ENCODE measurements at regions not wholly inside any gene's neighbourhood (a gene's known extent, or its start where the extent isn't known, plus 50 kb on each side); places are given as distances from the start of the nearest gene placed in this dataset.

DNA sequence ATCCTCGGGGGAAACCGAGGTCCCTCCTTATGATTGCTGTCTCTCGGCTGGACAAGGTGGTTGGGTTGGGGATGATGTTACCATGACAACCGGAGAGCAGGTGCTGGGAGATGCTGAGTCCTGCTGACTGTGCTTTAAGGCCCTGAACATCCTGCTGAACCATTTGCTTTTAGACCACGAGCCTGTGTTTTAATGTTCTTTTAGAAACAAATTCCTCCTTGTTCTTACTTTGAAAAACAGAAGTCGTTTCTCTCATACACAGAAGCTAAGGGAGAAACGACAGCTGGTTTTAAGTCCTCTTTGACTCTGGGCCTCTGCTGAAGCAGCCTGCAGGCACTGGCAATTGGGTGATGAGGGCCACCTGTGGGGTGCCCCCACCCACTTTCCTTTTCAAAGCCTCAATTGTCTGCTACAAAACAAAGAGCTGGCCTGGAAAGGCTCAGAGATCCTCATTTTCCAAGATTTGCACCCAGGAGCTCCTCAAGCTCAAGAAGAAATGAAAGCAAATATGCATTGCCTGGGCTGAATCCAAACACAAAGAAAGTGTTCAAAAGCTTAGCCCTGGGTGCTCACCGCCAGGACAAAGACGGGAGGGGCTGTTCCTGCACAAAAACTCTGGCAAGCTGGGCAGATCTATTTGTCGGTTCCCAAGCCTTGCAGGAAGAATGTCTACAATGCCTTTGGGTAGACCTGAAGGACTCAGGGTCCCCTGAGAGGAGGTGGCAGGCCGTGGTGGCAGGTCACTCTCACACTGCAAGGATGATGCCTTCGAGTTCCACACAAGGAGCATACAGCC, 90.0 kb upstream of the CLMN start:
- TF ChIP-seq, protein P1, sequence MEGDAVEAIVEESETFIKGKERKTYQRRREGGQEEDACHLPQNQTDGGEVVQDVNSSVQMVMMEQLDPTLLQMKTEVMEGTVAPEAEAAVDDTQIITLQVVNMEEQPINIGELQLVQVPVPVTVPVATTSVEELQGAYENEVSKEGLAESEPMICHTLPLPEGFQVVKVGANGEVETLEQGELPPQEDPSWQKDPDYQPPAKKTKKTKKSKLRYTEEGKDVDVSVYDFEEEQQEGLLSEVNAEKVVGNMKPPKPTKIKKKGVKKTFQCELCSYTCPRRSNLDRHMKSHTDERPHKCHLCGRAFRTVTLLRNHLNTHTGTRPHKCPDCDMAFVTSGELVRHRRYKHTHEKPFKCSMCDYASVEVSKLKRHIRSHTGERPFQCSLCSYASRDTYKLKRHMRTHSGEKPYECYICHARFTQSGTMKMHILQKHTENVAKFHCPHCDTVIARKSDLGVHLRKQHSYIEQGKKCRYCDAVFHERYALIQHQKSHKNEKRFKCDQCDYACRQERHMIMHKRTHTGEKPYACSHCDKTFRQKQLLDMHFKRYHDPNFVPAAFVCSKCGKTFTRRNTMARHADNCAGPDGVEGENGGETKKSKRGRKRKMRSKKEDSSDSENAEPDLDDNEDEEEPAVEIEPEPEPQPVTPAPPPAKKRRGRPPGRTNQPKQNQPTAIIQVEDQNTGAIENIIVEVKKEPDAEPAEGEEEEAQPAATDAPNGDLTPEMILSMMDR (conservative IDR thresholded peaks at IDR 0.05; ENCODE audit: low read depth in 2 of 2): no peak
- no peak for TF ChIP-seq EZH2 (IDR thresholded peaks at IDR 0.05; ENCODE audit: low read depth, unreplicated experiment)
- TF ChIP-seq JUNB (IDR thresholded peaks at IDR 0.05; ENCODE audit: unreplicated experiment): no peak
- no peak for TF ChIP-seq POLR2AphosphoS5 (IDR thresholded peaks at IDR 0.05; ENCODE audit: low read depth)
- TF ChIP-seq, protein P2, sequence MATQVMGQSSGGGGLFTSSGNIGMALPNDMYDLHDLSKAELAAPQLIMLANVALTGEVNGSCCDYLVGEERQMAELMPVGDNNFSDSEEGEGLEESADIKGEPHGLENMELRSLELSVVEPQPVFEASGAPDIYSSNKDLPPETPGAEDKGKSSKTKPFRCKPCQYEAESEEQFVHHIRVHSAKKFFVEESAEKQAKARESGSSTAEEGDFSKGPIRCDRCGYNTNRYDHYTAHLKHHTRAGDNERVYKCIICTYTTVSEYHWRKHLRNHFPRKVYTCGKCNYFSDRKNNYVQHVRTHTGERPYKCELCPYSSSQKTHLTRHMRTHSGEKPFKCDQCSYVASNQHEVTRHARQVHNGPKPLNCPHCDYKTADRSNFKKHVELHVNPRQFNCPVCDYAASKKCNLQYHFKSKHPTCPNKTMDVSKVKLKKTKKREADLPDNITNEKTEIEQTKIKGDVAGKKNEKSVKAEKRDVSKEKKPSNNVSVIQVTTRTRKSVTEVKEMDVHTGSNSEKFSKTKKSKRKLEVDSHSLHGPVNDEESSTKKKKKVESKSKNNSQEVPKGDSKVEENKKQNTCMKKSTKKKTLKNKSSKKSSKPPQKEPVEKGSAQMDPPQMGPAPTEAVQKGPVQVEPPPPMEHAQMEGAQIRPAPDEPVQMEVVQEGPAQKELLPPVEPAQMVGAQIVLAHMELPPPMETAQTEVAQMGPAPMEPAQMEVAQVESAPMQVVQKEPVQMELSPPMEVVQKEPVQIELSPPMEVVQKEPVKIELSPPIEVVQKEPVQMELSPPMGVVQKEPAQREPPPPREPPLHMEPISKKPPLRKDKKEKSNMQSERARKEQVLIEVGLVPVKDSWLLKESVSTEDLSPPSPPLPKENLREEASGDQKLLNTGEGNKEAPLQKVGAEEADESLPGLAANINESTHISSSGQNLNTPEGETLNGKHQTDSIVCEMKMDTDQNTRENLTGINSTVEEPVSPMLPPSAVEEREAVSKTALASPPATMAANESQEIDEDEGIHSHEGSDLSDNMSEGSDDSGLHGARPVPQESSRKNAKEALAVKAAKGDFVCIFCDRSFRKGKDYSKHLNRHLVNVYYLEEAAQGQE (IDR thresholded peaks at IDR 0.05; ENCODE audit: unreplicated experiment): no peak
- TF ChIP-seq CREB1 (CRISPR knock-in tag; IDR thresholded peaks at IDR 0.05; ENCODE audit: low read depth): no peak
- TF ChIP-seq, protein P3, sequence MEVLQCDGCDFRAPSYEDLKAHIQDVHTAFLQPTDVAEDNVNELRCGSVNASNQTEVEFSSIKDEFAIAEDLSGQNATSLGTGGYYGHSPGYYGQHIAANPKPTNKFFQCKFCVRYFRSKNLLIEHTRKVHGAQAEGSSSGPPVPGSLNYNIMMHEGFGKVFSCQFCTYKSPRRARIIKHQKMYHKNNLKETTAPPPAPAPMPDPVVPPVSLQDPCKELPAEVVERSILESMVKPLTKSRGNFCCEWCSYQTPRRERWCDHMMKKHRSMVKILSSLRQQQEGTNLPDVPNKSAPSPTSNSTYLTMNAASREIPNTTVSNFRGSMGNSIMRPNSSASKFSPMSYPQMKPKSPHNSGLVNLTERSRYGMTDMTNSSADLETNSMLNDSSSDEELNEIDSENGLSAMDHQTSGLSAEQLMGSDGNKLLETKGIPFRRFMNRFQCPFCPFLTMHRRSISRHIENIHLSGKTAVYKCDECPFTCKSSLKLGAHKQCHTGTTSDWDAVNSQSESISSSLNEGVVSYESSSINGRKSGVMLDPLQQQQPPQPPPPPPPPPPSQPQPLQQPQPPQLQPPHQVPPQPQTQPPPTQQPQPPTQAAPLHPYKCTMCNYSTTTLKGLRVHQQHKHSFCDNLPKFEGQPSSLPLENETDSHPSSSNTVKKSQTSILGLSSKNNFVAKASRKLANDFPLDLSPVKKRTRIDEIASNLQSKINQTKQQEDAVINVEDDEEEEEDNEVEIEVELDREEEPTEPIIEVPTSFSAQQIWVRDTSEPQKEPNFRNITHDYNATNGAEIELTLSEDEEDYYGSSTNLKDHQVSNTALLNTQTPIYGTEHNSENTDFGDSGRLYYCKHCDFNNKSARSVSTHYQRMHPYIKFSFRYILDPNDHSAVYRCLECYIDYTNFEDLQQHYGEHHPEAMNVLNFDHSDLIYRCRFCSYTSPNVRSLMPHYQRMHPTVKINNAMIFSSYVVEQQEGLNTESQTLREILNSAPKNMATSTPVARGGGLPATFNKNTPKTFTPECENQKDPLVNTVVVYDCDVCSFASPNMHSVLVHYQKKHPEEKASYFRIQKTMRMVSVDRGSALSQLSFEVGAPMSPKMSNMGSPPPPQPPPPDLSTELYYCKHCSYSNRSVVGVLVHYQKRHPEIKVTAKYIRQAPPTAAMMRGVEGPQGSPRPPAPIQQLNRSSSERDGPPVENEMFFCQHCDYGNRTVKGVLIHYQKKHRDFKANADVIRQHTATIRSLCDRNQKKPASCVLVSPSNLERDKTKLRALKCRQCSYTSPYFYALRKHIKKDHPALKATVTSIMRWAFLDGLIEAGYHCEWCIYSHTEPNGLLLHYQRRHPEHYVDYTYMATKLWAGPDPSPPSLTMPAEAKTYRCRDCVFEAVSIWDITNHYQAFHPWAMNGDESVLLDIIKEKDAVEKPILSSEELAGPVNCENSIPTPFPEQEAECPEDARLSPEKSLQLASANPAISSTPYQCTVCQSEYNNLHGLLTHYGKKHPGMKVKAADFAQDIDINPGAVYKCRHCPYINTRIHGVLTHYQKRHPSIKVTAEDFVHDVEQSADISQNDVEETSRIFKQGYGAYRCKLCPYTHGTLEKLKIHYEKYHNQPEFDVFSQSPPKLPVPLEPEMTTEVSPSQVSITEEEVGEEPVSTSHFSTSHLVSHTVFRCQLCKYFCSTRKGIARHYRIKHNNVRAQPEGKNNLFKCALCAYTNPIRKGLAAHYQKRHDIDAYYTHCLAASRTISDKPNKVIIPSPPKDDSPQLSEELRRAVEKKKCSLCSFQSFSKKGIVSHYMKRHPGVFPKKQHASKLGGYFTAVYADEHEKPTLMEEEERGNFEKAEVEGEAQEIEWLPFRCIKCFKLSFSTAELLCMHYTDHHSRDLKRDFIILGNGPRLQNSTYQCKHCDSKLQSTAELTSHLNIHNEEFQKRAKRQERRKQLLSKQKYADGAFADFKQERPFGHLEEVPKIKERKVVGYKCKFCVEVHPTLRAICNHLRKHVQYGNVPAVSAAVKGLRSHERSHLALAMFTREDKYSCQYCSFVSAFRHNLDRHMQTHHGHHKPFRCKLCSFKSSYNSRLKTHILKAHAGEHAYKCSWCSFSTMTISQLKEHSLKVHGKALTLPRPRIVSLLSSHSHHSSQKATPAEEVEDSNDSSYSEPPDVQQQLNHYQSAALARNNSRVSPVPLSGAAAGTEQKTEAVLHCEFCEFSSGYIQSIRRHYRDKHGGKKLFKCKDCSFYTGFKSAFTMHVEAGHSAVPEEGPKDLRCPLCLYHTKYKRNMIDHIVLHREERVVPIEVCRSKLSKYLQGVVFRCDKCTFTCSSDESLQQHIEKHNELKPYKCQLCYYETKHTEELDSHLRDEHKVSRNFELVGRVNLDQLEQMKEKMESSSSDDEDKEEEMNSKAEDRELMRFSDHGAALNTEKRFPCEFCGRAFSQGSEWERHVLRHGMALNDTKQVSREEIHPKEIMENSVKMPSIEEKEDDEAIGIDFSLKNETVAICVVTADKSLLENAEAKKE (CRISPR knock-in tag; IDR thresholded peaks at IDR 0.05): no peak
- no peak for TF ChIP-seq ZNF331 (CRISPR knock-in tag; IDR thresholded peaks at IDR 0.05; ENCODE audit: low read depth)
- no peak for TF ChIP-seq EZH2phosphoT487 (IDR thresholded peaks at IDR 0.05; ENCODE audit: unreplicated experiment)
- TF ChIP-seq ZNF114 (CRISPR knock-in tag; IDR thresholded peaks at IDR 0.05): no peak
- TF ChIP-seq STAT1 (IDR thresholded peaks at IDR 0.05; ENCODE audit: unreplicated experiment): no peak
